DOHH2 (cell line): ENCODE measurements at regions not wholly inside any gene's neighbourhood (a gene's known extent, or its start where the extent isn't known, plus 50 kb on each side); places are given as distances from the start of the nearest gene placed in this dataset.

Source experiments
- EZH2phosphoT487 ChIP-seq: fragments of 200-600 bp; sonication (generic); IDR thresholded peaks from 2 replicates; pipeline ENCODE4 v1.6.1; 2017; ENCODE audit warnings: borderline replicate concordance, mild to moderate bottlenecking, antibody characterized with exemption, low read length, moderate library complexity, mixed read lengths
- TF ChIP-seq, protein P1 (sequence below): fragments of 200-600 bp; sonication (generic); IDR thresholded peaks from one replicate; pipeline ENCODE4 v1.5.1; 2014; ENCODE audit warnings: antibody characterized with exemption, mild to moderate bottlenecking, low read depth, low read length; ENCODE audit not compliant: poor library complexity, severe bottlenecking

DNA sequence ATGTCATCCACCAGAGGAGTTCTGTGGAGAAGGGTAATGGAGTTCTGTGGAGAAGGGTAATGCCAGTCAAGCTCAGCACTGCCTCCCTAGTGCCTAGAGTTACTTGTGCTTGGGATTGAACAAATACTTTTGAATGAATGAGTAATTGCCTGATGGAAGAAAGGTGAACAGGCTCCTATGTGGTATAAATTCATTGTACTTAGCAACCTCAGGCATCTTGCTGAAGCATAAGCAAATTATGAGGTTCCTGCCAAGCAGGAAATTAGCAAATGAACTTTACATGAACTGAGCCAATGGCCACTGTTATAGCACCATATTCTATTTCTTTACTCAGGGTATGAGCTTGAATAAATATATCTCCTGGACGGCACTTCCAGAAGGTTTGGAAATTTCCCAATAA is 1047.2 kb downstream of the SLC6A15 start:
- TF ChIP-seq, protein P1, sequence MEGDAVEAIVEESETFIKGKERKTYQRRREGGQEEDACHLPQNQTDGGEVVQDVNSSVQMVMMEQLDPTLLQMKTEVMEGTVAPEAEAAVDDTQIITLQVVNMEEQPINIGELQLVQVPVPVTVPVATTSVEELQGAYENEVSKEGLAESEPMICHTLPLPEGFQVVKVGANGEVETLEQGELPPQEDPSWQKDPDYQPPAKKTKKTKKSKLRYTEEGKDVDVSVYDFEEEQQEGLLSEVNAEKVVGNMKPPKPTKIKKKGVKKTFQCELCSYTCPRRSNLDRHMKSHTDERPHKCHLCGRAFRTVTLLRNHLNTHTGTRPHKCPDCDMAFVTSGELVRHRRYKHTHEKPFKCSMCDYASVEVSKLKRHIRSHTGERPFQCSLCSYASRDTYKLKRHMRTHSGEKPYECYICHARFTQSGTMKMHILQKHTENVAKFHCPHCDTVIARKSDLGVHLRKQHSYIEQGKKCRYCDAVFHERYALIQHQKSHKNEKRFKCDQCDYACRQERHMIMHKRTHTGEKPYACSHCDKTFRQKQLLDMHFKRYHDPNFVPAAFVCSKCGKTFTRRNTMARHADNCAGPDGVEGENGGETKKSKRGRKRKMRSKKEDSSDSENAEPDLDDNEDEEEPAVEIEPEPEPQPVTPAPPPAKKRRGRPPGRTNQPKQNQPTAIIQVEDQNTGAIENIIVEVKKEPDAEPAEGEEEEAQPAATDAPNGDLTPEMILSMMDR: no peak
- no peak for TF ChIP-seq EZH2phosphoT487
